WTC11 (cell line): ENCODE measurements at regions not wholly inside any gene's neighbourhood (a gene's known extent, or its start where the extent isn't known, plus 50 kb on each side); places are given as distances from the start of the nearest gene placed in this dataset.

ENCODE experiments used
- ATAC-seq: fragments of 200-7000 bp; cut with Tn5 transposase; 2 replicates; pipeline ENCODE4 v1.10.0; 2021; ENCODE audit warnings: mild to moderate bottlenecking, moderate library complexity
- CTCF ChIA-PET: fragments of 300-600 bp; sonication (Branson Sonifier 250); formaldehyde crosslinking; loops from one replicate; lab custom pipeline; 2021; ENCODE audit warnings: antibody characterized with exemption; lab: Charles Lee
- POLR2A ChIA-PET: fragments of 350-600 bp; sonication (Branson Sonifier 250); formaldehyde crosslinking; loops from one replicate; lab custom pipeline; 2021; ENCODE audit warnings: antibody characterized with exemption; lab: Charles Lee
- DNase-seq: peaks from one replicate; pipeline ENCODE4 v3.0.0; 2021; ENCODE audit warnings: low spot score
- H3K27ac Mint-ChIP-seq: 2 replicates; pipeline ENCODE4 v1.8.0; 2021; ENCODE audit warnings: mixed read lengths
- H3K27me3 Mint-ChIP-seq: 2 replicates; pipeline ENCODE4 v1.8.0; 2021; ENCODE audit warnings: low read depth, mild to moderate bottlenecking, moderate library complexity, mixed read lengths
- H3K36me3 Mint-ChIP-seq: 2 replicates; pipeline ENCODE4 v1.8.0; 2021; ENCODE audit warnings: mixed read lengths
- H3K4me1 Mint-ChIP-seq: 2 replicates; pipeline ENCODE4 v1.8.0; 2022; ENCODE audit warnings: mixed read lengths
- H3K4me3 Mint-ChIP-seq: 2 replicates; pipeline ENCODE4 v1.8.0; 2021; ENCODE audit warnings: mild to moderate bottlenecking, moderate library complexity, mixed read lengths
- H3K9me3 Mint-ChIP-seq: 2 replicates; pipeline ENCODE4 v1.8.0; 2021; ENCODE audit warnings: mixed read lengths
- ATF1 ChIP-seq: sonication (generic); formaldehyde crosslinking; IDR thresholded peaks from 2 replicates; pipeline ENCODE4 v1.8.1; 2023; ENCODE audit warnings: mild to moderate bottlenecking, moderate library complexity, missing genetic modification reagents
- CBFB ChIP-seq: sonication (generic); formaldehyde crosslinking; IDR thresholded peaks from 2 replicates; pipeline ENCODE4 v1.8.1; 2022; ENCODE audit warnings: mild to moderate bottlenecking, low read depth, missing genetic modification reagents
- E2F1 ChIP-seq: sonication (generic); formaldehyde crosslinking; IDR thresholded peaks from 2 replicates; pipeline ENCODE4 v1.8.0; 2022; ENCODE audit warnings: mild to moderate bottlenecking, missing genetic modification reagents
- ELF4 ChIP-seq: sonication (generic); formaldehyde crosslinking; IDR thresholded peaks from 2 replicates; pipeline ENCODE4 v1.8.1; 2022; ENCODE audit warnings: low read depth, mild to moderate bottlenecking, moderate library complexity, missing genetic modification reagents
- FOXJ3 ChIP-seq: sonication (generic); formaldehyde crosslinking; IDR thresholded peaks from 2 replicates; pipeline ENCODE4 v1.9.0; 2021; ENCODE audit warnings: missing genetic modification reagents, mild to moderate bottlenecking, borderline replicate concordance
- HMGA2 ChIP-seq: fragments of 250-450 bp; sonication (Bioruptor Pico); IDR thresholded peaks from 2 replicates; pipeline ENCODE4 v1.4.0; 2021; ENCODE audit warnings: mild to moderate bottlenecking, moderate library complexity
- MYBL2 ChIP-seq: sonication (generic); formaldehyde crosslinking; IDR thresholded peaks from 2 replicates; pipeline ENCODE4 v1.8.1; 2023; ENCODE audit warnings: mild to moderate bottlenecking, moderate library complexity, missing genetic modification reagents
- NFYB ChIP-seq: sonication (generic); formaldehyde crosslinking; conservative IDR thresholded peaks from 2 replicates; pipeline ENCODE4 v1.8.0; 2022; ENCODE audit warnings: low read depth, missing genetic modification reagents
- OVOL2 ChIP-seq: fragments of 250-450 bp; sonication (Bioruptor Pico); IDR thresholded peaks from 2 replicates; pipeline ENCODE4 v1.9.0; 2021; ENCODE audit warnings: mild to moderate bottlenecking, borderline replicate concordance
- STAT6 ChIP-seq: sonication (generic); formaldehyde crosslinking; conservative IDR thresholded peaks from 2 replicates; pipeline ENCODE4 v1.8.1; 2023; ENCODE audit warnings: mild to moderate bottlenecking, low read depth, missing genetic modification reagents, moderate library complexity
- USF1 ChIP-seq: sonication (generic); formaldehyde crosslinking; IDR thresholded peaks from 2 replicates; pipeline ENCODE4 v1.8.0; 2022; ENCODE audit warnings: mild to moderate bottlenecking, missing genetic modification reagents
- ZNF281 ChIP-seq: sonication (generic); formaldehyde crosslinking; IDR thresholded peaks from 2 replicates; pipeline ENCODE4 v1.8.0; 2023; ENCODE audit warnings: mild to moderate bottlenecking, missing genetic modification reagents
- TF ChIP-seq, protein P1 (sequence below): sonication (generic); formaldehyde crosslinking; IDR thresholded peaks from 2 replicates; pipeline ENCODE4 v1.8.0; 2022; ENCODE audit warnings: mild to moderate bottlenecking, missing genetic modification reagents
- TF ChIP-seq, protein P2 (sequence below): fragments of 250-450 bp; sonication (Bioruptor Pico); conservative IDR thresholded peaks from 2 replicates; pipeline ENCODE4 v1.9.0; 2021; ENCODE audit warnings: mild to moderate bottlenecking
- TF ChIP-seq, protein P3 (sequence below): sonication (generic); formaldehyde crosslinking; IDR thresholded peaks from 2 replicates; pipeline ENCODE4 v1.8.0; 2023; ENCODE audit warnings: missing genetic modification reagents
- TF ChIP-seq, protein P4 (sequence below): sonication (generic); formaldehyde crosslinking; IDR thresholded peaks from 2 replicates; pipeline ENCODE4 v1.8.1; 2023; ENCODE audit warnings: mild to moderate bottlenecking, missing genetic modification reagents

- TF ChIP-seq, protein P1, sequence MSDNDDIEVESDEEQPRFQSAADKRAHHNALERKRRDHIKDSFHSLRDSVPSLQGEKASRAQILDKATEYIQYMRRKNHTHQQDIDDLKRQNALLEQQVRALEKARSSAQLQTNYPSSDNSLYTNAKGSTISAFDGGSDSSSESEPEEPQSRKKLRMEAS, result no peak
- TF ChIP-seq USF1 (CRISPR knock-in tag), result no peak
- TF ChIP-seq, protein P2, sequence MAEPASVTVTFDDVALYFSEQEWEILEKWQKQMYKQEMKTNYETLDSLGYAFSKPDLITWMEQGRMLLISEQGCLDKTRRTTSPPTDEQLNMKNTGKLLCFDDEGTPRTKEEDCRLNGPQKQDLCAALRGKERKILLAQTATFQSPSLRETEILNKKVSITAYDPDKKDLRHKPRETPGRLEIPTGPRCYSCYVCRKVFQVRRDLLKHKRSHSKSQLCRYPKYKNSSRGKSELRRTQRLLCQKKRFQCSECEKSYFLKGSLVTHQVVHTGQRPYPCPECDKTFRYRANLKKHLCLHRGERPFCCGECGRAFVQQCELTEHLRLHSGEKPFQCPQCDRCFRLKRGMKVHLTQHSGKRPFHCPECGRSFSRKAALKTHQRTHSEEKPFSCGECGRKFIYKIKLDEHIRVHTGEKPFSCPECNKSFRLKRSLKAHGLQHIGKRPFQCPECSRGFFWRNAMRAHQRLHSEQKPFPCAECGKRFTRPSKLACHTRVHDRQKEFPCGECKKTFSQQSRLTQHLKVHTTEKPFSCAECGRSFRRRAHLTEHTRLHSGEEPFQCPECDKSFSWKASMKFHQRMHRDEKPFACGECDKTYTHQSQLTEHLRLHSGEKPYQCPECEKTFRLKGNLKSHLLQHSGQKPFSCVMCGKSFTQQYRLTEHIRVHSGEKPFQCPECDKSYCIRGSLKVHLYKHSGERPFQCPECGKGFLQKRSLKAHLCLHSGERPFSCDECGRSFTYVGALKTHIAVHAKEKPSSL (CRISPR knock-in tag), result no peak
- no peak for TF ChIP-seq ZNF281
- TF ChIP-seq NFYB (CRISPR knock-in tag), result no peak
- TF ChIP-seq, protein P3, sequence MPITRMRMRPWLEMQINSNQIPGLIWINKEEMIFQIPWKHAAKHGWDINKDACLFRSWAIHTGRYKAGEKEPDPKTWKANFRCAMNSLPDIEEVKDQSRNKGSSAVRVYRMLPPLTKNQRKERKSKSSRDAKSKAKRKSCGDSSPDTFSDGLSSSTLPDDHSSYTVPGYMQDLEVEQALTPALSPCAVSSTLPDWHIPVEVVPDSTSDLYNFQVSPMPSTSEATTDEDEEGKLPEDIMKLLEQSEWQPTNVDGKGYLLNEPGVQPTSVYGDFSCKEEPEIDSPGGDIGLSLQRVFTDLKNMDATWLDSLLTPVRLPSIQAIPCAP (CRISPR knock-in tag), result no peak
- no peak for TF ChIP-seq STAT6 (CRISPR knock-in tag)
- TF ChIP-seq MYBL2 (CRISPR knock-in tag), result no peak
- no peak for TF ChIP-seq ATF1 (CRISPR knock-in tag)
- TF ChIP-seq, protein P4, sequence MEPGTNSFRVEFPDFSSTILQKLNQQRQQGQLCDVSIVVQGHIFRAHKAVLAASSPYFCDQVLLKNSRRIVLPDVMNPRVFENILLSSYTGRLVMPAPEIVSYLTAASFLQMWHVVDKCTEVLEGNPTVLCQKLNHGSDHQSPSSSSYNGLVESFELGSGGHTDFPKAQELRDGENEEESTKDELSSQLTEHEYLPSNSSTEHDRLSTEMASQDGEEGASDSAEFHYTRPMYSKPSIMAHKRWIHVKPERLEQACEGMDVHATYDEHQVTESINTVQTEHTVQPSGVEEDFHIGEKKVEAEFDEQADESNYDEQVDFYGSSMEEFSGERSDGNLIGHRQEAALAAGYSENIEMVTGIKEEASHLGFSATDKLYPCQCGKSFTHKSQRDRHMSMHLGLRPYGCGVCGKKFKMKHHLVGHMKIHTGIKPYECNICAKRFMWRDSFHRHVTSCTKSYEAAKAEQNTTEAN, result no peak
- no peak for TF ChIP-seq ELF4 (CRISPR knock-in tag)
- no peak for TF ChIP-seq CBFB (CRISPR knock-in tag)
- no peak for TF ChIP-seq OVOL2 (CRISPR knock-in tag)
- no peak for TF ChIP-seq HMGA2 (CRISPR knock-in tag)
- no peak for TF ChIP-seq E2F1 (CRISPR knock-in tag)
- no peak for TF ChIP-seq FOXJ3 (CRISPR knock-in tag)
- Mint-ChIP-seq H3K4me3 (no peak overlapping the region), H3K27ac (no peak overlapping the region), H3K4me1 (peaks cover 4% of the 10 kb centered on the region; the same call in 1 of the 2 replicates), H3K27me3 (no peaks in the 10 kb centered on the region), H3K9me3 (no peaks in the 10 kb centered on the region), H3K36me3 (no peaks in the 10 kb centered on the region)
- DNase-seq (no peak), ATAC-seq (no peak)
- ChIA-PET POLR2A (no interaction called here), CTCF (no interaction called here)
These were observed 96.4 kb upstream of the EPHA7 start for GRCh38 chr6:93515736-93516135.
